ENCODE measurements at regions not wholly inside any gene's neighbourhood (a gene's known extent, or its start where the extent isn't known, plus 50 kb on each side); places are given as distances from the start of the nearest gene placed in this dataset.
A peak's percentile ranks its signal among the peaks of the same experiment; 100 is the strongest.

- Mint-ChIP-seq H3K27me3 (ENCODE audit: low read depth, poor library complexity) (no peaks in the 10 kb centered on the region), H3K36me3 (ENCODE audit: low read depth) (no peaks in the 10 kb centered on the region), H3K4me1 (peaks cover 28% of the 10 kb centered on the region), H3K4me3 (no peak overlapping the region), H3K9me3 (no peaks in the 10 kb centered on the region), H3K27ac (peak overlapping the region; percentile 87)
- TF ChIP-seq CTCF (IDR thresholded peaks at IDR 0.05): no peak
- no peak for DNase-seq
Observed at GRCh38 chr7:84535580-84536270, 341.1 kb upstream of the SEMA3A start.

GRCh38 chr7:84533182-84533581, 338.6 kb upstream of the SEMA3A start:
- TF ChIP-seq CTCF (IDR thresholded peaks at IDR 0.05): no peak
- Mint-ChIP-seq H3K9me3 (no peaks in the 10 kb centered on the region), H3K27me3 (ENCODE audit: low read depth, poor library complexity) (no peaks in the 10 kb centered on the region), H3K36me3 (ENCODE audit: low read depth) (no peaks in the 10 kb centered on the region), H3K27ac (peak overlapping the region; percentile 30), H3K4me1 (peaks cover 27% of the 10 kb centered on the region), H3K4me3 (no peak overlapping the region)
- no peak for DNase-seq

- no peaks in the 10 kb centered on the region for H3K9me3 Mint-ChIP-seq
- H3K4me1 Mint-ChIP-seq: peaks cover 24% of the 10 kb centered on the region
- H3K27ac Mint-ChIP-seq: no peak overlapping the region
- DNase-seq: no peak
- H3K27me3 Mint-ChIP-seq (ENCODE audit: low read depth, poor library complexity): no peaks in the 10 kb centered on the region
- H3K36me3 Mint-ChIP-seq (ENCODE audit: low read depth): no peaks in the 10 kb centered on the region
- H3K4me3 Mint-ChIP-seq: no peak overlapping the region
- no peak for TF ChIP-seq CTCF (IDR thresholded peaks at IDR 0.05)
Observed at GRCh38 chr7:84532196-84532595, 337.6 kb upstream of the SEMA3A start.

GRCh38 chr7:84529480-84530205, 335.1 kb upstream of the SEMA3A start:
- DNase-seq: no peak
- no peak overlapping the region for H3K27ac Mint-ChIP-seq
- no peaks in the 10 kb centered on the region for H3K36me3 Mint-ChIP-seq (ENCODE audit: low read depth)
- no peaks in the 10 kb centered on the region for H3K27me3 Mint-ChIP-seq (ENCODE audit: low read depth, poor library complexity)
- H3K4me1 Mint-ChIP-seq: peaks cover 5% of the 10 kb centered on the region
- H3K9me3 Mint-ChIP-seq: no peaks in the 10 kb centered on the region
- TF ChIP-seq CTCF (IDR thresholded peaks at IDR 0.05): no peak
- no peak overlapping the region for H3K4me3 Mint-ChIP-seq

GRCh38 chr7:84528756-84529479, 334.3 kb upstream of the SEMA3A start:
- no peaks in the 10 kb centered on the region for H3K36me3 Mint-ChIP-seq (ENCODE audit: low read depth)
- H3K27me3 Mint-ChIP-seq (ENCODE audit: low read depth, poor library complexity): no peaks in the 10 kb centered on the region
- peaks cover 5% of the 10 kb centered on the region for H3K4me1 Mint-ChIP-seq
- H3K4me3 Mint-ChIP-seq: no peak overlapping the region
- no peaks in the 10 kb centered on the region for H3K9me3 Mint-ChIP-seq
- DNase-seq: no peak
- no peak for TF ChIP-seq CTCF (IDR thresholded peaks at IDR 0.05)
- H3K27ac Mint-ChIP-seq: no peak overlapping the region

Data from nephron progenitor cell (in vitro differentiated cells).